ENCODE measurements at regions not wholly inside any gene's neighbourhood (a gene's known extent, or its start where the extent isn't known, plus 50 kb on each side); places are given as distances from the start of the nearest gene placed in this dataset.

- TF ChIP-seq CTCF (IDR thresholded peaks at IDR 0.05; ENCODE audit: low read length) (no peak), EZH2 (IDR thresholded peaks at IDR 0.05; ENCODE audit: borderline replicate concordance, low read length) (no peak)
Observed at GRCh38 chr2:175804122-175804521, 197.9 kb downstream of the LNPK start.
